ENCODE measurements at regions not wholly inside any gene's neighbourhood (a gene's known extent, or its start where the extent isn't known, plus 50 kb on each side); places are given as distances from the start of the nearest gene placed in this dataset.

DNA sequence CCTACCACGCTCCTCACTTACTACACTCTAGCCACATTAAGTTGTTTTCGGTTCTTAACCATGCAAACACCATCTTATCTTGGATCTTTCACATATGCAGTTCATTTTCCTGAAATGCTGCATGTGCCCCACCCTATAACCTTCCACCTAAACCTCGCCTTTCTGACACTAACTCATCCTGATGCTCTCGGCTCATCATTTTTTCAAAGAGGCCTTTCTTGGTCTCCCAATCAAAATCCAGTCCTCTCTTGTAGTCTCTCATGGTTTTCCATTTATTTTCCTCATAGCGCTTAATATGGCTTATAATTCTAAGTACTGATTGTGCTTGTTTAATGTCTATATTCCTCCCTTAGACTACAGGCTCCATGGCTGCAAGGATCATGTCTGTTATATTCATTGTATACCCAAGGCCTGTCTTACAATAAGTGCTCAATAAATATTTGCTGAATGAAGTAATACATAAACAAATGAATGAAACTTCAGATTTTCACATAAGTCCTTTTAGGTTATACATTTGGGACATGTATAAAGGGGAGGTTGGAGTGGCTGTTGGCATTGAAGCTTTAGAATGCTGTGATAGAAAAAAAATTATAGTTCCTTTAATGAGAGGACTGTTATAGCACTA is 79.2 kb upstream of the CDC42BPA start:
- CTCF ChIA-PET, result no interaction called here
- in situ Hi-C loops (cut with MboI) (no loop called here), intact Hi-C loops (cut with micrococcal nuclease; ENCODE audit: unreplicated experiment) (no loop called here)
- WGBS (ENCODE audit: insufficient coverage, insufficient replicate concordance, low lambda C conversion rate, missing lambda C conversion rate), result 25% methylated on average over 5 of the region's 5 CpGs
- Histone ChIP-seq H3K79me2 (ENCODE audit: control insufficient read depth, insufficient read depth, low read length) (no peaks in the 10 kb centered on the region), H3K4me3 (no peak overlapping the region), H2AFZ (ENCODE audit: control insufficient read depth, low read depth, low read length) (no peak overlapping the region), H3K4me2 (ENCODE audit: control insufficient read depth, insufficient read depth) (no peak overlapping the region), H3K27me3 (replicated peaks in 1 of 2; ENCODE audit: control insufficient read depth in 2 of 2, insufficient read depth in 2 of 2, low read length in 1 of 2) (no peaks in the 10 kb centered on the region), H3K4me1 (ENCODE audit: control insufficient read depth, insufficient read depth, low read length) (no peaks in the 10 kb centered on the region), H3K27ac (ENCODE audit: control insufficient read depth, insufficient read depth) (no peak overlapping the region), H4K20me1 (ENCODE audit: control insufficient read depth, insufficient read depth) (no peaks in the 10 kb centered on the region), H3K9ac (ENCODE audit: control insufficient read depth, insufficient read depth, low read length) (no peak overlapping the region), H3K36me3 (ENCODE audit: control insufficient read depth in 2 of 2, insufficient read depth in 2 of 2, low read length in 1 of 2) (no peaks in the 10 kb centered on the region), H3K9me3 (replicated peaks; ENCODE audit: control insufficient read depth, insufficient read depth, low read length) (no peaks in the 10 kb centered on the region)
- TF ChIP-seq SMC3 (IDR thresholded peaks at IDR 0.05; ENCODE audit: borderline replicate concordance, low read length) (no peak), IKZF1 (conservative IDR thresholded peaks at IDR 0.05) (no peak), EP300 (IDR thresholded peaks at IDR 0.05; ENCODE audit: borderline replicate concordance in 1 of 2, control insufficient read depth in 1 of 2, low read depth in 2 of 2, low read length in 2 of 2) (no peak), NR2C2 (IDR thresholded peaks at IDR 0.05; ENCODE audit: borderline replicate concordance, control insufficient read depth, insufficient read length, low read depth) (no peak), ZNF274 (IDR thresholded peaks at IDR 0.05; ENCODE audit: insufficient read depth, insufficient read length) (no peak), POLR2AphosphoS2 (IDR thresholded peaks at IDR 0.05; ENCODE audit: low read depth, low read length) (no peak)
- TF ChIP-seq, protein P1, sequence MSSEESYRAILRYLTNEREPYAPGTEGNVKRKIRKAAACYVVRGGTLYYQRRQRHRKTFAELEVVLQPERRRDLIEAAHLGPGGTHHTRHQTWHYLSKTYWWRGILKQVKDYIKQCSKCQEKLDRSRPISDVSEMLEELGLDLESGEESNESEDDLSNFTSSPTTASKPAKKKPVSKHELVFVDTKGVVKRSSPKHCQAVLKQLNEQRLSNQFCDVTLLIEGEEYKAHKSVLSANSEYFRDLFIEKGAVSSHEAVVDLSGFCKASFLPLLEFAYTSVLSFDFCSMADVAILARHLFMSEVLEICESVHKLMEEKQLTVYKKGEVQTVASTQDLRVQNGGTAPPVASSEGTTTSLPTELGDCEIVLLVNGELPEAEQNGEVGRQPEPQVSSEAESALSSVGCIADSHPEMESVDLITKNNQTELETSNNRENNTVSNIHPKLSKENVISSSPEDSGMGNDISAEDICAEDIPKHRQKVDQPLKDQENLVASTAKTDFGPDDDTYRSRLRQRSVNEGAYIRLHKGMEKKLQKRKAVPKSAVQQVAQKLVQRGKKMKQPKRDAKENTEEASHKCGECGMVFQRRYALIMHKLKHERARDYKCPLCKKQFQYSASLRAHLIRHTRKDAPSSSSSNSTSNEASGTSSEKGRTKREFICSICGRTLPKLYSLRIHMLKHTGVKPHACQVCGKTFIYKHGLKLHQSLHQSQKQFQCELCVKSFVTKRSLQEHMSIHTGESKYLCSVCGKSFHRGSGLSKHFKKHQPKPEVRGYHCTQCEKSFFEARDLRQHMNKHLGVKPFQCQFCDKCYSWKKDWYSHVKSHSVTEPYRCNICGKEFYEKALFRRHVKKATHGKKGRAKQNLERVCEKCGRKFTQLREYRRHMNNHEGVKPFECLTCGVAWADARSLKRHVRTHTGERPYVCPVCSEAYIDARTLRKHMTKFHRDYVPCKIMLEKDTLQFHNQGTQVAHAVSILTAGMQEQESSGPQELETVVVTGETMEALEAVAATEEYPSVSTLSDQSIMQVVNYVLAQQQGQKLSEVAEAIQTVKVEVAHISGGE (CRISPR knock-in tag; IDR thresholded peaks at IDR 0.05), result no peak
- TF ChIP-seq, protein P2, sequence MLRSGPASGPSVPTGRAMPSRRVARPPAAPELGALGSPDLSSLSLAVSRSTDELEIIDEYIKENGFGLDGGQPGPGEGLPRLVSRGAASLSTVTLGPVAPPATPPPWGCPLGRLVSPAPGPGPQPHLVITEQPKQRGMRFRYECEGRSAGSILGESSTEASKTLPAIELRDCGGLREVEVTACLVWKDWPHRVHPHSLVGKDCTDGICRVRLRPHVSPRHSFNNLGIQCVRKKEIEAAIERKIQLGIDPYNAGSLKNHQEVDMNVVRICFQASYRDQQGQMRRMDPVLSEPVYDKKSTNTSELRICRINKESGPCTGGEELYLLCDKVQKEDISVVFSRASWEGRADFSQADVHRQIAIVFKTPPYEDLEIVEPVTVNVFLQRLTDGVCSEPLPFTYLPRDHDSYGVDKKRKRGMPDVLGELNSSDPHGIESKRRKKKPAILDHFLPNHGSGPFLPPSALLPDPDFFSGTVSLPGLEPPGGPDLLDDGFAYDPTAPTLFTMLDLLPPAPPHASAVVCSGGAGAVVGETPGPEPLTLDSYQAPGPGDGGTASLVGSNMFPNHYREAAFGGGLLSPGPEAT (IDR thresholded peaks at IDR 0.05; ENCODE audit: low read depth), result no peak
- TF ChIP-seq, protein P3, sequence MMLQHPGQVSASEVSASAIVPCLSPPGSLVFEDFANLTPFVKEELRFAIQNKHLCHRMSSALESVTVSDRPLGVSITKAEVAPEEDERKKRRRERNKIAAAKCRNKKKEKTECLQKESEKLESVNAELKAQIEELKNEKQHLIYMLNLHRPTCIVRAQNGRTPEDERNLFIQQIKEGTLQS (IDR thresholded peaks at IDR 0.05; ENCODE audit: borderline replicate concordance, extremely low read depth, low read depth, low read length), result no peak
- POLR2A ChIA-PET, result no interaction called here
- DNase-seq (ENCODE audit: low read depth, low spot score), result no peak
- RAD21 ChIA-PET (ENCODE audit: unreplicated experiment), result no interaction called here
- no TSS peak for BruUV-seq (replicated peaks)
- SMC1A ChIA-PET (ENCODE audit: uncharacterized antibody, unreplicated experiment), result no interaction called here
- no peak for ATAC-seq
- no peak for FAIRE-seq

Data from GM12878 (cell line).